ENCODE measurements at regions not wholly inside any gene's neighbourhood (a gene's known extent, or its start where the extent isn't known, plus 50 kb on each side); places are given as distances from the start of the nearest gene placed in this dataset.
"Not testable (repeated sequence)": the region's sequence is repeated elsewhere in the genome, so short reads cannot be mapped to it uniquely, and the experiment has no call there.

DNA sequence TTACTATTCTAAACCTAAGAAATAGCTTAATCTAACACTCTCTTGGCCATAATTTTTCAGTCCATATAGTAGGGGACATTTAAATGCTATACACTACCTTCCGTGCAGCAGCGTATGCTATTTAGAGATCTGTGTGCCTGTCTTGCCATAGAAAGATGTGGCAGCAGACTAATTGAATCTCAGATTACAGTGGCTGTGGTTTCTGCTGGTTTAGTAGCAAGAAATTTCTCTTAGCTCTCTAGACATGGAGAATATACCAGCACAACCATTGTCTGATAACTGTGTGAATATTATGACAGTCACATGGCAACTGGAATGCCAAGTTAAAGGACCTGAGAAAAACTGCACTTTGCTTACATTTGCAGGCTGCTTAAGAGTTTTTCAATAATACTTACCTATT lies 672.4 kb upstream of the MIR17HG start:
- no peak for DNase-seq

DNA sequence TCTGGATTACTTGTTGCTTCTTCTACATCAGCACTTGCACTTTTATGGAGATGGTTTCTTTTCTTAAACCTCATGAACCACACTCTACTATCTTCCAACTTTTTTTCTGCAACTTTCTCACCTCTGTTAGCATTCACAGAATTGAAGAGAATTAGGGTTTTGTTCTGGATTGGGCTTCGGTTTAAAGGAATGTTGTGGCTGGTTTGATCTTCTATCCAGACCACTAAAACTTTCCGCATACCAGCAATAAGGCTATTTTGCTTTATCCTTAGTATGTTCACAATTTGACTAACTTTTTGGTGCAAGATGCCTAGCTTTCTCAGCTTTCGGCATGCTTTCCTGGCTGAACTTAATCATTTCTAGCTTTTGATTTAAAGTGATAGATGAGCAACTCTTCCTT lies 666.7 kb upstream of the MIR17HG start:
- no peak for DNase-seq

DNA sequence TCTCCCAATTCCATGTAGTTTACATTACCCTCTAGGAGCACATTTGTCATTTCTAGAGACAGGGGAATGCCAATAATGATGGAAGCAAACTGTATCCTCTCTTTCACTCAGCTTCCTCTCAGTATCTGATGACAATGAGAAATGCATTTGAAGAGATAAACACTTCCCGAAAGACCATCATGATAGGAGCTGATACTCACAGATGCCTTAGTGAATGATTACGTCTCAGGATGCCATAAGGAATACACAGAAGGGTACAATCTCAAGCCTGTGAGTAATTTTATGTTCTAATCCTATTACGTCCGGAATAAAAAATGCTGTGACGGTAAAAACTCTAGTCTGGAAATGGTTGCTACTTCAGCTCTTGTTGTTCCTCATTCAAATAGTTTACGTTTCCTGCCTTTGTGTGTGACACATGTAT lies 663.8 kb upstream of the MIR17HG start:
- no peak for DNase-seq

DNA sequence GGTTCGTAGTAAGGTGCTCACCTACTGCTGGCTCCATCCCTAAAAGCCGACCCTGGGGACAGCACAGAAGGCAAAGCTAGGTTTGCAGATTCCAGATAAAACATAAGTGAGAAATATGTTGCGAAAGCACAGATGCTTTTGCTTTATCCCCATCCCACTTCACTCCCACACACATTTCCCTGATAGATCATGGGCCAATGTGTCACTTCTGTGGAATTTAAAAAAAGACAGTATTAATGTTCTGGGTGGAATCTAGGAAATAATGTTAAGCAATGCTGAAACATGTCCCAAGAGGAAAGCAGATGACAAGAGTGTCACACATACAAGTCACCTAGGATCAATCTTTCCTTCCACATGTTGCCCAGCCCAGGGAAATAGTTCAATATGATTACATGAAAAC lies 661.0 kb upstream of the MIR17HG start:
- no peak for DNase-seq

DNA sequence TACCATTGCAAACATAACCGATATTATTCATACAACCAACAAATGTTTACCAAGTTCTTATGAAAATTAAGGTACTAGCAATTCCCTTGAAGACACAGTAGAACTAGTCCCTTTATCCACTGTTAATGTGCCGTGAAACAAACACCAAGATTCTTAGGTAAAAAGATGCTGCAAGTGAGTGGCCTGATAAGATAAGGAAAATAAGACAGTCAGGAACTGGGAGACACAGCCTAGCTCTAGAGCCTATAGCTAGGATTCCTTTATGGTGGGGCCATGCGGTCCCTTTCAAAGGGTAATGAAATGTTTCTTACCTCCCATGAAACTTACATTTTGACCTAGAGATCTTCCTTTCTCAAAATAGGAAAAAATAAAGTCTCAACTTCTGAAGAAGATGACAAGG lies 658.4 kb upstream of the MIR17HG start:
- DNase-seq: no peak

DNA sequence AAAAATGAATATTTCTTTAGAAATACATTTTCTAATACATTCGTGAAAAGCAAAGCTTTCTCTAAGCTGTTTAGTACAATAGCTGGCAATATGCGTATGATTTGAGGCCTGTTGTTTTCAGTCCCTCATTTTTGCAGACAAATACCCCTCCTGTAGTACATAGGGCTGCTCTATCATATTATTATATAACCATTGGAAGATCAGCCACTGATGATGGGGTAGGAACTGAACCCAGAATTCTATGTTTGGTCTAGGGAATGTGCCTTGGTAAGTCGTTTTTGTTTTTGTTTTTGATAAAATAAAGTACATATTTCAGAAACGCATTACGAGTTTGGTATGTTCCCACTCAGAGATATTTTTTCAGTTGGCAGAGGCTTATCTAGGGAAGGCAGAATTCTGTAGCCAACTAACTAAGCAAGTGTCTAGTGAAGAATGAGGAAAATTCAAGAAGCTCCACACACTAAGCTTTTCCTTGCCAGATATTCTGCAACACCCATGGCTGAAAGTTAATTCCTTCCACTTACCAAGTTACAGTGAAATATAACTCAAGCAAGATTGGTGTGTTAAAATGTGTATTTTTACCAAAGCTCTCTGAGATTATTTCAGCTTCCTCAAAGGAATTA lies 656.9 kb upstream of the MIR17HG start:
- DNase-seq: no peak

DNA sequence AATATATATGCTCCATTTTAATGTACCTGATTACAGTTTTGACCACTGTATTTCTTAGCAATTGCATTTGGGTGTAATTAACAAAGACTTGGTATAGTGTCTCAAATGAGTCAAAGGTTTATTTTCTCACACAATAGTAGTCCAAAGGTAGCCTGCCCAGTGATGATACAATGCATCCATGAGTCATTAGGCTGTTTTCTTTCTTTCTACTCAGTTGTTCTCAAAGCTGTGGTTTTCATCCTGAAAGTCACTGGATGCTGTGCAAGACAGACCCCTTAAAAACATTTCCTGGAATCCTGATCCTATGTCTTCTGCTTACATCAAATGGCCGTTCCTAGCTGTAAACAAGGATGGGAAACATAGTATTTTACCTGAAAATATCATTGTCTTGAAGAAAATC lies 651.2 kb upstream of the MIR17HG start:
- no peak for DNase-seq

DNA sequence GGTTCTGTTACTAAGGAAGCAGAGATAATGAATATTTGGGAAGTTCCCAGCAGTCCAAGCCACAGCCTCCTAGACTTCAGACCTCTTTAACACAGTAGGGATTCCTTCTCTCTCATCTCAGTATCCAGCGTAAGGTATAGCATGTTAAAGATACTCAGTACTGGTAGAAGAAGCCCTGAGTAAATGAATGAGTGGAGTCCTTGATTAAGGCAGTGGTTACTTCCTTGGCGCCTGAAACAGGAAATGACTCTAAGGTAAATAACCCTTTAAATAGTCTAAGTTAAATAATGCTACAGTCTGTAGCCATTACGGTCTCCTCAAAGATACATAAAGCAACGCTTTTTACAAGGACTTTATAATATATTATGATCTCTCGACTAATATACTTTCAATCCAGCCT lies 650.8 kb upstream of the MIR17HG start:
- DNase-seq: no peak

DNA sequence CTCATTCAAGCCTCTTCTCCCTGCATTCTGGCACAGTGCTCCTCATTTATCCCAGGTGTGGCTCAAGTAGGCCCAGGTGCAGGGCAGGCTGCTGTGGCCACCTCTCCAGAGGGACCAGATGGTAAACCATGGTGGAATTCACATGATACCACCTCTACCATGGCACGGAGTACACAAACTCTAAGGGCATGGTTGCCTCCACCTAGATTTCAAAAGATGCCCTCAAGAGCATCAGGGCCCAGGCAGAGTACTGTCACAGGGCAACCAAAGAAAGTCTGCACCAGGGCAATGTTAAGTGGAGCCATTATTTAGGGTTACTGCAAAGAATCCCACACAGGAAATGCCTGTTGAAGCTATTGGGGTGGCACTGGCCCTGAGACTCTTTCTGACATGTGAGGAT lies 647.1 kb upstream of the MIR17HG start:
- no peak for DNase-seq

DNA sequence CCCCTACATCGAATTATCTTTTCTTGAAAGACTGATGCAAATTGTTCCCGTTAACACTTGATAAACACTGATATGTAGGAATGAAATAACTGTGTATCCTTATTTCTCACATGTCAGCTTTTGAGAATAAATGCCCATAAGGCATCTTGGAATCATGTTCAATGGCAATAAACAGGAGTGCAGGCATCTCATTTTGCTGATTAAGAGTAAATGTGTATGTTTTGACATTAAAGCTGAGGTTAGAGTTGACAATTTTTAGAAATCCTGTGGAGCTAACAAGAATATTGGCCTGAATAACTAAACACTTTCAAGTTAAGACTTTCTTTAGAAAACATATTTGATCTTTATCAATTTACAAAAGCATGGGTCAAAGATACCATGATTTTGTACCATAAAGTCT lies 646.2 kb upstream of the MIR17HG start:
- DNase-seq: no peak

DNA sequence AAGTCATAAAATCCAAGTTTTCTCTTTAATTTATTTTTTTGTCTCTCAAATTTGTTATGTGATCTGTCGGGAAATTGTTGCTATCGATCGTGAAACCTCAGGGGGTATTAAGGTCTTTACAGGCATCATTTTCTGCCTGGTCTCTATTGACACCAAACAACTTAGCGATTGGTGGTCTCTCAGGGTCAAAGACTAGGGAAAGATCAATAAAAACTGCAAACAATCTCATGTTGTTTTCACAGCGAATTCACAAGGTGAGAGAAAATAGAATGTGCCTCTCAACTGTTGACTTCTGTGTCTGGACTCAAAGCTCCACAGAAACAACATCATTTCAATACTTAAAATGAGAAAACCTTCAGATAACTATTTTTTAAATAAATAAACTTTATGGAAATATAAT lies 645.4 kb upstream of the MIR17HG start:
- no peak for DNase-seq

DNA sequence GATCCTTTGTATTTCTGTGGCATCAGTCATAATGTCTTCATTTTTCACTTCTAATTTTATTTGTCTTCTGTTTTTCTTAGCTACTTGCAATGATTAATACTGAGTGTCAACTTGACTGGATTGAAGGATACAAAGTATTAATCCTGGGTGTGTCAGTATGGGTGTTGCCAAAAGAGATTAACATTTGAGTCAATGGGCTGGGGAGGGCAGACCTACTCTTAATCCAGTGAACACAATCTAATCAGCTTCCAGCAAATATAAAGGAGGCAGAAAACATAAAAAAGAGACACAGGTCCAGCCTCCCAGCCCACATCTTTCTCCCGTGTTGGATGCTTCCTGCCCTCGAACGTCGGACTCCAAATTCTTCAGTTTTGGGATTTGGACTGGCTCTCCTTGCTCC lies 640.9 kb upstream of the MIR17HG start:
- DNase-seq: no peak

DNA sequence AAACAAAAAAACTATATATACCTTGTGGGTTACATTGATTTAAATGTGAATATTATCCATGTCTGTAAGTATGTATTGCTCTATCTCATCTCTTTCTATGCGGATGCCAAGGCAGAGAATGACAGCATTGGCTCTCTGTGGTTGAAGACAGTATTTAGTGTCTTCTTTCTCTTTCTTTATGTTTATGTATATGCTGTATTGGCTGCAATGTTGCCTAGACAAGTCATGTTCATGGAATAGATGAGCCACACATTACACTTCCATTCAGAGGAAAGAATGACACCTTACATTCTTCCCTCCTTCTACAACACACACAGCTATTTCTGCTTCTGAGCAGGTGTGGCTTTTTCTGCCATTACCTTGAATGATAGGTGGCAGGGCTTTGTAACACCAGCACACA lies 639.4 kb upstream of the MIR17HG start:
- no peak for DNase-seq

DNA sequence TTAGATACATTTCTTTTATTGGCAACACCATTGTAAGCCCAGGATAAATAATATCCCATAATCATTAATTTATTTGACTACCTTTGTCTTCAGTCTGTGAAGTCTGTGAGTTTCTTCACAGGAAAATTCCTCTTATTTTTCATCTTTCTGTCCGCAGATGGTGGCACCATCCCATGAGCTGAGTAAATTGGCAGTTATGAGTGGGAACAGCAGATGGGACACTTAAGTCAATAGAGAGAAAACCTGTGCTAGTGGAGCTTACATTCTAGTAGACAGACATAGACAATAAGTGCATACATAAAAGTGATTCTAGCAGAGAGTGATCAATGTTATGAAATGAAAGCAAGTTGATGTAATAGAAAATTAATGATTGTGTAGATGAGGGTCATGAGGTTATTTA lies 638.2 kb upstream of the MIR17HG start:
- DNase-seq: no peak

DNA sequence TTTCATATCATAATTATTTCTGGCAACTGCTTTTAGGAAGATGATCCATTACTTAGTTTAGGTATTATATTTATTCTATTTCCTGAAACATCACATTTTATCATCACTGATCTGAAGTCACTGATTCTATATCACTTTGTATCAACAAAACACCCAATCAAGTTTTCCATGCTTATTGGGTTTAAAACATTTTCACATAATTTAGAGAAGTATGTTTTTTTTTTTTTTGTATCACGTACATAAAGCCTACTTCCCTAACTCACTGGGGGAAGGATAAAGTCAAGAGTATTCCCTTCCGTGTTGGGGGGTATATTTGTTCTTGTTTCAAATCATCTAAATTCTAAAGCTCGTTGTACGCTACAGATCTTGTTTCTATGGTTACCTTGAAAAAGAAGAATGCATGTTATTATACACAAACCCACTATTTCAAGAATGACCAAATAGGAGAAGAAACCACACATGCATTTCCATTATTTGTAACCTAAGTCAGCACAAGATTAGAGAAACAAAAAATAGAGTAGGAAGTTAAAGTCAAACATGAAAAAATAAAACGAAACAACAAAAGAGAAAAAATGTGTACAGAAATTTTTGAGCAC lies 637.2 kb upstream of the MIR17HG start:
- DNase-seq: no peak

DNA sequence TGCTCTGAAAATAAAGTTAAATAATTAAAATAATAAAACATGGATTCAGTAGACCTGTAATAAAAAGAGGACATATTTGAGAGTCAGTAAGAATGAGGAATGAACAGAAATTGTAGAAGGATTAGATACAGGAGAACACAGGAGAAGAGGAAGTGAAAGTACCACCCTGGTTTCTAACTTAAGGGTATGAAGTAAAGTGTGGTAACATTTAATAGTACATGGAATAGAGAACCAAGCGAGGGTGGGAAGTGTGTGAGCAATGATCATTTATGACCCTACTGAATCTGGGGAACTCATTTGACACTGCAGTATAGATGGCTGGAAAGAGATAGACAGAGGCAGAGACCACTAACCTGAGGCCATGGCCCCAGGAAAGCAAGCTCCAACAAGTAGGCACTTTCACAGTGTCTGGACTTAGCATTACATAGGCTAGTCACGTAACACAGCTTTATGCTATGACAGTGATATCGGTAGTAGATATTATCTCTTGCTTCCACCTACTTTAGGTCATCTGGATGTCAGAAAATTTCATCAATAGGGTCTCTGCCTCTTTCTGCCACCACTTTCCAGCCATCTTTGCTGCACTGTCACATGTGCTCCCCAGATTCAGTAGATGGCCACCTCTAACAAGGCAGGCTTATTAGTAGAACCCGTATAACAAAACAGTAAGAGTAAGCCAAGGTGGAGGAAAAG lies 633.9 kb upstream of the MIR17HG start:
- no peak for DNase-seq

DNA sequence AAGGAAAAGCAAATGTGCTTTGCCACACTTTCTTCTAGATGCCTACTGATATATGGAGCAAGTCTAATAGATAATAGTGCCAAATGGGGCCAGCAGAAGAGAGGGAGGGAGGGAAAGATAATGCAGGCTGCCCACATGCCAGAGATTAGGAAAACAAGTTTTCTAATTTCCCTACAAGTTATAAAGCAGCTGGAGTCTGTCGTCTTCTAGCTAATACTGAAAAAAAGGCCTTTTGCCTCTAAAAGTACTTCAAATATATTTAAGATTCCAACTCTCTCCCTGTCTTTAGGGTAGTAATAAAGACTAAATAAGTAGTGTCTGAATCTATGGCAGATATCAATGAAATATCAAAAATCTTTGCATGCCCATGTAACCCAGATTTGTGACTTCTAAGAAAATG lies 632.0 kb upstream of the MIR17HG start:
- no peak for DNase-seq

DNA sequence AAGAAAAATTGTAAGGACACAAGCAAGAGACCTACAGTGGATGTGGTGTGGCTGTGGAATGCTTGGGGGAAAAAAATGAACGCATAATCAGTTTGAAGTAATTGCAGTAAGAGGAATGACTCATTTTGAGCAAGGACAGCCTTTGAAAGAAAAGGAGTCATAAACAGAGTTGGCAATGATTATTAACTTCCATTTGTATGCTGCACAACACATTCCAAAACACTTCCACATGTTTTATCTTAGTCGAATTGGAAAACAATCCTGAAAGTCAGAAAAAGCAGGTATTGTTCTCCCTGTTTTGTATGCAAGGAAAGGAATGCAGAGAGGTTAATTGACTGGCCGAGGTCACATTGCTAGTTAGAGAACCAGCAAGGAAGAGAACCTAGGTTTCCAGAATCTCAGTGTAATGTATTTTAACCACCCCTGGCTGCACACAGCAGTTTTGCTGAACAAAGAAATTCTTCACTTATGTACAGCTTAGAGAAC lies 630.0 kb upstream of the MIR17HG start:
- no peak for DNase-seq

DNA sequence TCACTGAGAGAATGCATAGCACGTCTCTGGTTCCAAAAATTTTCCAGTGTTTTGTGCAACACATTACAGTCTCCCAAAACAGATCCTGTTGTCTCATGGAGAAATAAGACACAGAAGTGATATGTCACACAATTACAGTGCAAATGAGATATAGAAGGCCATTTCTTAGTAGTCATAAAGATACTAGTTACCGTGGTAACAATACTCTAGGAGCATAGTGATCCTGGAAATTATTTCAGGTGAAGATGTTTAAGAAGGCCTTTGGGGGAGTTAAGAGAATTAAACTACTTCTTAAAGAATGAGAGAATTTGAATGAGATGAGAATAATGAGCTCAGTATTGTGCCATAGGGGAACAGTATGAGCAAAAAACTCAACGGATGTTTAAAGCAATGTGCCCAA lies 628.0 kb upstream of the MIR17HG start:
- no peak for DNase-seq

DNA sequence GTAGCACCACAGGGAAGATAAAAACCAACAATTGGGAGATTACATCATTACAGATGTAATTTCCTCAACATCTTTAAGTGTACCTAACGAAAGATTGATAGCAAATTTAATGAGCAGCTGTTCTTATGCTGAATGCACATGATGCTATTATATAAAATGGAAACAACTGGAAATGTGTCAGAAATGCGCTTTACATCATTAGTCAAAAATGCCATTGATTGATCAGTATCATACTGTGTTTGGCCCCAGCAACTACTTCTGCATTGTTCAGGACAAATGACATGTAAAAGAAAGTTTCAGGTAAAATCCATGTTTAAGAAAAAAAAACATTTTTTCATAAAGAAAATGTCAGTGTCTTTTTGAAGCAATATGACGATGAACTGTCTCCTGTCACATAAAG lies 625.5 kb upstream of the MIR17HG start:
- DNase-seq: no peak

DNA sequence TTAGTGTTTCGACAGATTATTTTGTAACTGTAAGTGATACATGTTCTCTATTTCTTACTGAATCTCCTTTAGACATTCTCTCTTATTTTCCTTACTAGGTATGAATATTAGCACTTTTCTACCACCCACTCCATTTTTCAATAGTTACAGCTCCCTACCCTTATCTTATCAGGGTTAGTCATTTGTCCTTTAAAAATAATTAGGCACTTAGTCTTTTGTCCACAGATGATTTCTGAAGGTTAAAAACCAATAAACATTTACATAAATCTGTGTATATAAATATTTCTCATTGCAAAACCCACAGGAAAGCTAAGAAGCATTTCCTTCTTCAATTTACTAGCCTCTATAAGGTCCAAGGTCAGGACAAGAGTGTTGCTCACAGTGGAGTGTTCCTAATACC lies 624.1 kb upstream of the MIR17HG start:
- no peak for DNase-seq

DNA sequence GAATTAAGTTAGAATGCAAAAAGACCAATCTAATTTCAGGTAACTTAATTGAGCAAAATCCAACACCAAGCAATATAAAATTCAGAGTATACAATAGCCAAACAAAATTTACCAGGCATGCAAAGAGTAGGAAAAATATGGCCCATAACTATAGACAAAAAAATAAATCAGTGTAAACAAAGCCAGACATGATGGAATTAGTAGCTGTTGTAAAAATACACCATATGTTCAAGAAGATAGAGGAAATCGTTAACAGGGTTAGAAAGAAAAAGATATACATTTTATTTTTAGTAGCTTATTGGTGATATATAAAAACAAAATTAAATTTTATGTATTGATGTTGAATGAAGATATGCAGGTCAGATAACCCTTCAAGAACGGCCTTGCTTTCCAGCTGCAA lies 621.1 kb upstream of the MIR17HG start:
- no peak for DNase-seq

DNA sequence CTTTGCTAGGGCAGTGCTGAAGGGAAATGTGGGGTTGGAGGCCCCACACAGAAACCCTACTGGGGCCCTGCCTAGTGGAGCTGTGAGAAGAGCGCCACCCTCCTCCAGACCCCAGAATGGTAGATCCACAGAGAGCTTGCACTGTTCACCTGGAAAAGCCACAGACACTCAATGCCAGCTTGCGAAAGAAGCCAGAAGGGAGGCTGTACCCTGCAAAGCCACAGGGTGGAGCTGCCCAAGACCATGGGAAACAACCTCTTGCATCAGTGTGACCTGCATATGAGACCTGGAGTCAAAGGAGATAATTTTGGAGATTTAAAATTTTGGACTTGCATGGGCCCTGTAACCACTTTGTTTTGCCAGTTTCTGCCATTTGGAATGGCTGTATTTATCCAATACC lies 615.4 kb upstream of the MIR17HG start:
- DNase-seq: no peak

DNA sequence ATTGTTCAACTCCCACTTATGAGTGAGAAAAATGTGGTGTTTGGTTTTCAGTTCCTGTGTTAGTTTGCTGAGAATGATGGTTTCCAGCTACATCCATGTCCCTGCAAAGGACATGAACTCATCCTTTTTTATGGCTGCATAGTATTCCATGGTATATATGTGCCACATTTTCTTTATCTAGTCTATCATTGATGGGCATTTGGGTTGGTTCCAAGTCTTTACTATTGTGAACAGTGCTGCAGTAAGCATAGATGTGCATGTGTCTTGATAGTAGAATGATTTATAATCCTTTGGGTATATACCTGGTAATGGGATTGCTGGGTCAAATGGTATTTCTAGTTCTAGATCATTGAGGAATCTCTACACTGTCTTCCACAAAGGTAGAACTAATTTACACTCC lies 613.0 kb upstream of the MIR17HG start:
- DNase-seq: not testable (repeated sequence)

DNA sequence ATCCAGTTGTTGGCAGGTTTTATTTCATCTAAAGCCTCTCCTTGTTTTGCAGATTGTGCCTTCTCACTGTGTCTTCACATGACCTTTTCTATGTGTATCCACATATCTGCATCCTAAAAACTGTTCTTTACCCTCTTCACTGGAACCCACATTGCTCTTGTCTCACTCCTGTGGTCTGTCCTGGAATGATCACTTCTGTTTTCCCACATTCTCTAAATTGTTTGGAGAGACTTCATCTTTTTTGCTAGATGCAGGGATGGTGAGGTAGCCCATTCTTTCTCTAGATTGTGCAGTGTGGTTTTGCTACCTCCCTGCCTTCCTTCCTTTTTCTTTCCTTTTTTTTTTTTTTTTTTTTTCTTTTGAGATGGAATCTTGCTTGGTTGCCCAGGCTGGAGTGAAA lies 608.6 kb upstream of the MIR17HG start:
- DNase-seq: no peak

Measured in stimulated activated naive CD4-positive, alpha-beta T cell (primary cell).